ENCODE measurements at regions not wholly inside any gene's neighbourhood (a gene's known extent, or its start where the extent isn't known, plus 50 kb on each side); places are given as distances from the start of the nearest gene placed in this dataset.

GRCh38 chr2:182558564-182558963, 131.7 kb upstream of the PDE1A start:
- Histone ChIP-seq H3K9me3 (no peaks in the 10 kb centered on the region), H3K27me3 (no peaks in the 10 kb centered on the region), H3K27ac (no peak overlapping the region), H3K36me3 (no peaks in the 10 kb centered on the region), H3K4me1 (peaks cover 0 to 4% (median 0%) of the 10 kb centered on the region in 12 donors), H3K4me3 (no peak overlapping the region)
- DNase-seq (no peak), ATAC-seq (no peak)
- intact Hi-C loops (cut with DNase I) = no loop called here
- no peak for TF ChIP-seq POLR2A (IDR thresholded peaks at IDR 0.05)
- TF ChIP-seq CTCF (IDR thresholded peaks at IDR 0.05) = no peak
- WGBS, 4 donors = 12 to 42% (median 24%) methylated on average over 1 of the region's 1 CpG

GRCh38 chr2:182559623-182560022, 132.8 kb upstream of the PDE1A start:
- Histone ChIP-seq H3K27me3 (no peaks in the 10 kb centered on the region), H3K4me1 (peaks cover 0 to 4% (median 0%) of the 10 kb centered on the region in 12 donors), H3K4me3 (no peak overlapping the region), H3K27ac (no peak overlapping the region), H3K9me3 (no peaks in the 10 kb centered on the region), H3K36me3 (no peaks in the 10 kb centered on the region)
- DNase-seq (no peak), ATAC-seq (no peak)
- intact Hi-C loops (cut with DNase I) = no loop called here
- TF ChIP-seq CTCF (IDR thresholded peaks at IDR 0.05) (no peak), POLR2A (IDR thresholded peaks at IDR 0.05) (no peak)
- 94 to 96% (median 95%) methylated on average over 3 of the region's 3 CpGs for WGBS, 4 donors

GRCh38 chr2:182565911-182566567, 139.2 kb upstream of the PDE1A start:
- WGBS, 4 donors = 87 to 95% (median 93%) methylated on average over 1 of the region's 1 CpG
- Histone ChIP-seq H3K9me3 (no peaks in the 10 kb centered on the region), H3K4me3 (no peak overlapping the region), H3K4me1 (no peaks in the 10 kb centered on the region), H3K36me3 (no peaks in the 10 kb centered on the region), H3K27me3 (no peaks in the 10 kb centered on the region), H3K27ac (no peak overlapping the region)
- TF ChIP-seq POLR2A (IDR thresholded peaks at IDR 0.05) = no peak
- no peak for TF ChIP-seq CTCF (IDR thresholded peaks at IDR 0.05)
- intact Hi-C loops (cut with DNase I) = no loop called here
- DNase-seq (no peak), ATAC-seq (no peak)

- H3K36me3 ChIP-seq = no peaks in the 10 kb centered on the region
- H3K4me3 ChIP-seq = no peak overlapping the region
- no peak overlapping the region for H3K27ac ChIP-seq
- TF ChIP-seq CTCF (IDR thresholded peaks at IDR 0.05) = no peak
- TF ChIP-seq POLR2A (IDR thresholded peaks at IDR 0.05) = no peak
- intact Hi-C loops (cut with DNase I) = no loop called here
- ATAC-seq (no peak), DNase-seq (no peak)
- no peaks in the 10 kb centered on the region for H3K27me3 ChIP-seq
- WGBS, 4 donors = 96 to 98% (median 98%) methylated on average over 4 of the region's 4 CpGs
- H3K9me3 ChIP-seq = no peaks in the 10 kb centered on the region
- H3K4me1 ChIP-seq = no peaks in the 10 kb centered on the region
These were observed 142.5 kb upstream of the DNAJC10 start for GRCh38 chr2:182573553-182573952.
